Caco-2 (cell line): ENCODE measurements at regions not wholly inside any gene's neighbourhood (a gene's known extent, or its start where the extent isn't known, plus 50 kb on each side); places are given as distances from the start of the nearest gene placed in this dataset.
A peak's percentile ranks its signal among the peaks of the same experiment; 100 is the strongest.

Source experiments
- BruUV-seq: library from RNA; stranded (reverse); fragments of 400-500 nt; replicated peaks from 2 replicates; lab custom pipeline; 2021; lab: Mats Ljungman, UMichigan
- CTCF ChIA-PET: fragments of 300-600 bp; sonication (Branson Sonifier 250); formaldehyde crosslinking; loops from one replicate; lab custom pipeline; 2022; ENCODE audit warnings: antibody characterized with exemption; lab: Charles Lee
- POLR2A ChIA-PET: fragments of 300-600 bp; sonication (Branson Sonifier 250); formaldehyde crosslinking; loops from one replicate; lab custom pipeline; 2022; ENCODE audit warnings: antibody characterized with exemption; lab: Charles Lee
- DNase-seq, 2 experiments: peaks; one replicate each; pipeline versions ENCODE4 v3.0.0 to v3.0.0-alpha.2; 2020 to 2022
- H3K27me3 ChIP-seq: replicated peaks from 2 replicates; pipeline ENCODE4 v1.6.0; 2011; ENCODE audit warnings: low read length; ENCODE audit not compliant: control insufficient read depth, insufficient read depth
- H3K36me3 ChIP-seq: 2 replicates; pipeline ENCODE4 v1.5.1; 2011; ENCODE audit warnings: low read length; ENCODE audit not compliant: control insufficient read depth, insufficient read depth
- H3K4me1 ChIP-seq: fragments of 250-450 bp; sonication (Bioruptor Pico); 2 replicates; pipeline ENCODE4 v1.5.1; 2020; ENCODE audit warnings: mild to moderate bottlenecking
- H3K4me3 ChIP-seq: 2 replicates; pipeline ENCODE4 v1.5.1; 2011; ENCODE audit warnings: low read depth, mild to moderate bottlenecking, control low read depth, low read length
- H3K9me3 ChIP-seq: fragments of 250-450 bp; sonication (Bioruptor Pico); 2 replicates; pipeline ENCODE4 v1.5.1; 2020; ENCODE audit warnings: mild to moderate bottlenecking, moderate library complexity
- H3K27ac Mint-ChIP-seq: one replicate; pipeline ENCODE4 v1.8.0; 2022; ENCODE audit warnings: mixed read lengths; ENCODE audit not compliant: unreplicated experiment
- H3K27me3 Mint-ChIP-seq: one replicate; pipeline ENCODE4 v1.8.0; 2022; ENCODE audit warnings: mixed read lengths; ENCODE audit not compliant: insufficient read depth, unreplicated experiment
- H3K36me3 Mint-ChIP-seq: one replicate; pipeline ENCODE4 v1.8.0; 2022; ENCODE audit warnings: mild to moderate bottlenecking, mixed read lengths; ENCODE audit not compliant: insufficient read depth, unreplicated experiment
- H3K4me1 Mint-ChIP-seq: one replicate; pipeline ENCODE4 v1.8.0; 2022; ENCODE audit warnings: low read depth, mixed read lengths; ENCODE audit not compliant: unreplicated experiment
- H3K4me3 Mint-ChIP-seq: one replicate; pipeline ENCODE4 v1.8.0; 2022; ENCODE audit warnings: mild to moderate bottlenecking, moderate library complexity, mixed read lengths; ENCODE audit not compliant: unreplicated experiment
- H3K9me3 Mint-ChIP-seq: one replicate; pipeline ENCODE4 v1.8.0; 2022; ENCODE audit warnings: mixed read lengths; ENCODE audit not compliant: unreplicated experiment
- intact Hi-C: fragments of 100-400 bp; cut with micrococcal nuclease; formaldehyde crosslinking; loops from one replicate; pipeline ENCODE4 v1.10.0; 2022; ENCODE audit not compliant: unreplicated experiment
- TF ChIP-seq, protein P1 (sequence below), 2 experiments: fragments of 200-600 bp in 1 of 2; IDR thresholded peaks; 1 replicate in 1 of 2; 2 replicates in 1 of 2; pipeline versions ENCODE4 v1.5.1 to v1.8.0; 2011 to 2022; ENCODE audit warnings: antibody characterized with exemption in 1 of 2, control low read depth in 1 of 2, inconsistent platforms in 1 of 2, low read depth in 1 of 2, low read length in 1 of 2, mild to moderate bottlenecking in 1 of 2, moderate library complexity in 1 of 2; ENCODE audit not compliant: insufficient read depth in 1 of 2, severe bottlenecking in 1 of 2, unreplicated experiment in 1 of 2

- TF ChIP-seq, protein P1, sequence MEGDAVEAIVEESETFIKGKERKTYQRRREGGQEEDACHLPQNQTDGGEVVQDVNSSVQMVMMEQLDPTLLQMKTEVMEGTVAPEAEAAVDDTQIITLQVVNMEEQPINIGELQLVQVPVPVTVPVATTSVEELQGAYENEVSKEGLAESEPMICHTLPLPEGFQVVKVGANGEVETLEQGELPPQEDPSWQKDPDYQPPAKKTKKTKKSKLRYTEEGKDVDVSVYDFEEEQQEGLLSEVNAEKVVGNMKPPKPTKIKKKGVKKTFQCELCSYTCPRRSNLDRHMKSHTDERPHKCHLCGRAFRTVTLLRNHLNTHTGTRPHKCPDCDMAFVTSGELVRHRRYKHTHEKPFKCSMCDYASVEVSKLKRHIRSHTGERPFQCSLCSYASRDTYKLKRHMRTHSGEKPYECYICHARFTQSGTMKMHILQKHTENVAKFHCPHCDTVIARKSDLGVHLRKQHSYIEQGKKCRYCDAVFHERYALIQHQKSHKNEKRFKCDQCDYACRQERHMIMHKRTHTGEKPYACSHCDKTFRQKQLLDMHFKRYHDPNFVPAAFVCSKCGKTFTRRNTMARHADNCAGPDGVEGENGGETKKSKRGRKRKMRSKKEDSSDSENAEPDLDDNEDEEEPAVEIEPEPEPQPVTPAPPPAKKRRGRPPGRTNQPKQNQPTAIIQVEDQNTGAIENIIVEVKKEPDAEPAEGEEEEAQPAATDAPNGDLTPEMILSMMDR (IDR thresholded peaks at IDR 0.05; ENCODE audit: insufficient read depth in 1 of 2, low read depth in 1 of 2, low read length in 1 of 2, severe bottlenecking in 1 of 2, unreplicated experiment in 1 of 2), result no peak
- H3K4me1 Mint-ChIP-seq, result no peaks in the 10 kb centered on the region
- H3K36me3 Mint-ChIP-seq, result no peaks in the 10 kb centered on the region
- DNase-seq, result no peak
- Histone ChIP-seq H3K9me3 (no peaks in the 10 kb centered on the region), H3K27me3 (no peaks in the 10 kb centered on the region), H3K4me3 (no peak overlapping the region), H3K4me1 (no peaks in the 10 kb centered on the region), H3K36me3 (no peaks in the 10 kb centered on the region)
- H3K4me3 Mint-ChIP-seq, result no peak overlapping the region
- no peaks in the 10 kb centered on the region for H3K27me3 Mint-ChIP-seq
- ChIA-PET POLR2A (no interaction called here), CTCF (no interaction called here)
- H3K9me3 Mint-ChIP-seq, result no peaks in the 10 kb centered on the region
- no peak overlapping the region for H3K27ac Mint-ChIP-seq
- BruUV-seq, result no TSS peak
- intact Hi-C loops, result no loop called here
Measured at GRCh38 chr3:146331967-146332366, 81.1 kb upstream of the PLSCR4 start.

- BruUV-seq, result no TSS peak
- Mint-ChIP-seq H3K27ac (no peak overlapping the region), H3K36me3 (no peaks in the 10 kb centered on the region), H3K9me3 (no peaks in the 10 kb centered on the region), H3K4me3 (no peak overlapping the region), H3K27me3 (no peaks in the 10 kb centered on the region), H3K4me1 (peaks cover 6% of the 10 kb centered on the region)
- intact Hi-C loops, result loop anchor here (1.0 to 5.0 kb wide), 8 partner anchors 43 to 550 kb away; no protein-coding TSS in a partner anchor
- Histone ChIP-seq H3K27me3 (no peaks in the 10 kb centered on the region), H3K4me3 (no peak overlapping the region), H3K4me1 (no peaks in the 10 kb centered on the region), H3K36me3 (no peaks in the 10 kb centered on the region), H3K9me3 (no peaks in the 10 kb centered on the region)
- ChIA-PET CTCF (interaction anchor here (0.6 to 2.1 kb wide), 16 partner anchors 13 to 550 kb away, joined by 3 to 86 read pairs (median 6); partner anchors contain the start of gene PLOD2), POLR2A (interaction anchor here (0.6 to 1.0 kb wide), 2 partner anchors 105 to 232 kb away, joined by 3 to 4 read pairs; no protein-coding TSS in a partner anchor)
- DNase-seq, result peak; percentile 39 to 42
- TF ChIP-seq, protein P1 (IDR thresholded peaks at IDR 0.05; ENCODE audit: insufficient read depth in 1 of 2, low read depth in 1 of 2, low read length in 1 of 2, severe bottlenecking in 1 of 2, unreplicated experiment in 1 of 2), result peak; percentile 42
Measured at GRCh38 chr3:146326875-146327543, 76.1 kb upstream of the PLSCR4 start.

- Mint-ChIP-seq H3K4me3 (no peak overlapping the region), H3K27me3 (no peaks in the 10 kb centered on the region), H3K36me3 (no peaks in the 10 kb centered on the region), H3K9me3 (no peaks in the 10 kb centered on the region), H3K4me1 (peaks cover 6% of the 10 kb centered on the region), H3K27ac (no peak overlapping the region)
- BruUV-seq, result no TSS peak
- intact Hi-C loops, result loop anchor here (5.0 kb wide), 1 partner anchor 548 kb away; no protein-coding TSS in a partner anchor
- Histone ChIP-seq H3K4me3 (no peak overlapping the region), H3K4me1 (no peaks in the 10 kb centered on the region), H3K9me3 (no peaks in the 10 kb centered on the region), H3K36me3 (no peaks in the 10 kb centered on the region), H3K27me3 (no peaks in the 10 kb centered on the region)
- no peak for DNase-seq
- ChIA-PET POLR2A (no interaction called here), CTCF (no interaction called here)
- TF ChIP-seq, protein P1 (IDR thresholded peaks at IDR 0.05; ENCODE audit: insufficient read depth in 1 of 2, low read depth in 1 of 2, low read length in 1 of 2, severe bottlenecking in 1 of 2, unreplicated experiment in 1 of 2), result no peak
Measured at GRCh38 chr3:146325170-146325569, 74.3 kb upstream of the PLSCR4 start.
